Gastrocnemius medialis (tissue), 4 donors: ENCODE measurements at regions not wholly inside any gene's neighbourhood (a gene's known extent, or its start where the extent isn't known, plus 50 kb on each side); places are given as distances from the start of the nearest gene placed in this dataset.

Experiments
- CTCF ChIP-seq, 5 experiments: fragments of 450-650 bp in 3 of 5; fragments of 200-600 bp in 2 of 5; sonication (generic) in 2 of 5; IDR thresholded peaks in 4 of 5; conservative IDR thresholded peaks in 1 of 5; 1 replicate in 4 of 5; 2 replicates in 1 of 5; pipeline ENCODE4 v1.5.1; 2016 to 2019; ENCODE audit warnings: antibody characterized with exemption in 5 of 5, mild to moderate bottlenecking in 3 of 5, moderate library complexity in 3 of 5
- POLR2A ChIP-seq, 2 donors: fragments of 450-650 bp; IDR thresholded peaks; one replicate each; pipeline ENCODE4 v1.6.1; 2017; ENCODE audit warnings: antibody characterized with exemption in 2 of 2, mild to moderate bottlenecking in 2 of 2, moderate library complexity in 2 of 2

GRCh38 chr7:148537435-148537834 lies 53.1 kb upstream of the C7orf33 start:
- TF ChIP-seq CTCF (IDR thresholded peaks at IDR 0.05 in 4 of 5, conservative IDR thresholded peaks at IDR 0.05 in 1 of 5): no peak
- no peak for TF ChIP-seq POLR2A (IDR thresholded peaks at IDR 0.05)
